Endothelial cell of umbilical vein (primary cell): ENCODE measurements at regions not wholly inside any gene's neighbourhood (a gene's known extent, or its start where the extent isn't known, plus 50 kb on each side); places are given as distances from the start of the nearest gene placed in this dataset.

Source experiments
- BruUV-seq: library from RNA; stranded (reverse); fragments of 400-500 nt; replicated peaks from 2 replicates; lab custom pipeline; 2021; lab: Mats Ljungman, UMichigan
- CTCF ChIA-PET: fragments of 300-600, 350-600 bp; sonication (Branson Sonifier 250); formaldehyde crosslinking; loops from one replicate; lab custom pipeline; 2021; ENCODE audit warnings: antibody characterized with exemption, inconsistent platforms; lab: Charles Lee
- POLR2A ChIA-PET: fragments of 300-600, 350-600 bp; sonication (Branson Sonifier 250); formaldehyde crosslinking; loops from one replicate; lab custom pipeline; 2021; ENCODE audit warnings: antibody characterized with exemption, inconsistent platforms; lab: Charles Lee
- DNase-seq: peaks from one replicate; pipeline ENCODE4 v3.0.0-alpha.2; 2011; ENCODE audit warnings: low read depth, low spot score
- FAIRE-seq: peaks from 2 replicates; lab custom pipeline; 2011; peaks lifted over from hg19 to GRCh38; lab: Jason Lieb, UNC
- H2AFZ ChIP-seq: 2 replicates; pipeline ENCODE4 v1.6.0; 2012; ENCODE audit warnings: low read depth, low read length, control low read depth, inconsistent platforms
- H3K27ac ChIP-seq: 2 replicates; pipeline ENCODE4 v1.5.1; 2011; ENCODE audit warnings: low read depth, mild to moderate bottlenecking, control low read depth, low read length, moderate library complexity; ENCODE audit not compliant: insufficient read depth
- H3K27me3 ChIP-seq, 2 experiments: 2 replicates each; pipeline versions ENCODE4 v1.6.0 to v1.6.1; 2011; ENCODE audit warnings: low read length in 2 of 2, mixed read lengths in 1 of 2; ENCODE audit not compliant: control insufficient read depth in 2 of 2, insufficient read depth in 2 of 2
- H3K36me3 ChIP-seq, 2 experiments: 2 replicates in 1 of 2; 3 replicates in 1 of 2; pipeline ENCODE4 v1.5.1; 2011; ENCODE audit warnings: low read length in 2 of 2, mild to moderate bottlenecking in 1 of 2, moderate library complexity in 1 of 2; ENCODE audit not compliant: control insufficient read depth in 2 of 2, insufficient read depth in 2 of 2; ENCODE audit errors: extremely low read depth in 1 of 2
- H3K4me1 ChIP-seq: 3 replicates; pipeline ENCODE4 v1.5.1; 2011; ENCODE audit warnings: mild to moderate bottlenecking, low read length; ENCODE audit not compliant: control insufficient read depth, insufficient read depth; ENCODE audit errors: extremely low read depth
- H3K4me2 ChIP-seq: 2 replicates; pipeline ENCODE4 v1.6.1; 2011; ENCODE audit warnings: low read length, control low read depth, mixed read lengths; ENCODE audit not compliant: insufficient read depth
- H3K4me3 ChIP-seq, 3 experiments: fragments of 200-600 bp in 1 of 3; sonication (generic), shearing (Covaris generic) in 1 of 3; replicated peaks in 1 of 3; 2 replicates each; pipeline ENCODE4 v1.5.1; 2011 to 2016; ENCODE audit warnings: control low read depth in 3 of 3, low read length in 3 of 3, mild to moderate bottlenecking in 2 of 3, inconsistent platforms in 1 of 3, low read depth in 1 of 3, moderate library complexity in 1 of 3; ENCODE audit not compliant: insufficient read depth in 1 of 3
- H3K79me2 ChIP-seq: 2 replicates; pipeline ENCODE4 v1.6.0; 2012; ENCODE audit warnings: low read length, inconsistent platforms; ENCODE audit not compliant: control insufficient read depth, insufficient read depth
- H3K9ac ChIP-seq: replicated peaks from 2 replicates; pipeline ENCODE3; 2011; ENCODE audit warnings: low read length, control low read depth; ENCODE audit not compliant: insufficient read depth; ENCODE audit errors: extremely low read depth
- H3K9me1 ChIP-seq: replicated peaks from 3 replicates; pipeline ENCODE4 v1.6.0; 2011; ENCODE audit warnings: mild to moderate bottlenecking, low read length; ENCODE audit not compliant: control insufficient read depth, insufficient read depth; ENCODE audit errors: extremely low read depth
- H3K9me3 ChIP-seq: replicated peaks from 2 replicates; pipeline ENCODE4 v1.5.1; 2012; ENCODE audit warnings: low read length, inconsistent platforms; ENCODE audit not compliant: control insufficient read depth, insufficient read depth
- H4K20me1 ChIP-seq: replicated peaks from 2 replicates; pipeline ENCODE3; 2011; ENCODE audit warnings: mild to moderate bottlenecking, low read length; ENCODE audit not compliant: control insufficient read depth, insufficient read depth; ENCODE audit errors: extremely low read depth
- EZH2 ChIP-seq: IDR thresholded peaks from 2 replicates; pipeline ENCODE4 v1.6.1; 2012; ENCODE audit warnings: borderline replicate concordance, low read depth, mild to moderate bottlenecking, moderate library complexity, low read length, inconsistent platforms; ENCODE audit not compliant: severe bottlenecking
- FOS ChIP-seq: IDR thresholded peaks from 2 replicates; pipeline ENCODE4 v1.6.1; 2011; ENCODE audit warnings: mild to moderate bottlenecking, low read length, moderate library complexity, borderline replicate concordance; ENCODE audit not compliant: insufficient read depth
- GATA2 ChIP-seq: IDR thresholded peaks from 2 replicates; pipeline ENCODE4 v1.7.0; 2011; ENCODE audit warnings: low read depth, mild to moderate bottlenecking, moderate library complexity, mixed read lengths, low read length; ENCODE audit not compliant: insufficient read length, insufficient read depth
- JUN ChIP-seq: IDR thresholded peaks from 2 replicates; pipeline ENCODE4 v1.6.1; 2011; ENCODE audit warnings: borderline replicate concordance, low read depth; ENCODE audit not compliant: insufficient read length, insufficient read depth
- MYC ChIP-seq: IDR thresholded peaks from one replicate; pipeline ENCODE4 v1.6.1; 2011; ENCODE audit warnings: mild to moderate bottlenecking, low read depth, low read length
- POLR2A ChIP-seq: IDR thresholded peaks from 2 replicates; pipeline ENCODE4 v1.6.1; 2012; ENCODE audit warnings: low read depth, mild to moderate bottlenecking, control low read depth, low read length
- POLR2AphosphoS5 ChIP-seq: IDR thresholded peaks from 2 replicates; pipeline ENCODE4 v1.6.1; 2012; ENCODE audit warnings: low read depth, mild to moderate bottlenecking, control low read depth, low read length, moderate library complexity; ENCODE audit not compliant: insufficient read depth
- dilution Hi-C: fragments of 300-500 bp; cut with MboI; formaldehyde crosslinking; loops from one replicate; pipeline ENCODE4 v1.15.0; 2019; ENCODE audit warnings: low sequenced_read_pairs; ENCODE audit not compliant: extremely low pct_ligation_motif_present
- intact Hi-C: fragments of 100-400 bp; cut with micrococcal nuclease; formaldehyde crosslinking; loops from one replicate; pipeline ENCODE4 v1.10.0; 2022
- TF ChIP-seq, protein P1 (sequence below), 2 donors: IDR thresholded peaks; 1 replicate in 1 of 2; 2 replicates in 1 of 2; pipeline ENCODE4 v1.5.1; 2011; ENCODE audit warnings: low read length in 2 of 2, mild to moderate bottlenecking in 2 of 2, moderate library complexity in 2 of 2, control low read depth in 1 of 2, inconsistent platforms in 1 of 2, low read depth in 1 of 2; ENCODE audit not compliant: insufficient read depth in 1 of 2; ENCODE audit errors: extremely low read depth in 1 of 2
- TF ChIP-seq, protein P2 (sequence below): IDR thresholded peaks from 2 replicates; pipeline ENCODE4 v1.6.1; 2011; ENCODE audit not compliant: insufficient read depth, insufficient read length

DNA sequence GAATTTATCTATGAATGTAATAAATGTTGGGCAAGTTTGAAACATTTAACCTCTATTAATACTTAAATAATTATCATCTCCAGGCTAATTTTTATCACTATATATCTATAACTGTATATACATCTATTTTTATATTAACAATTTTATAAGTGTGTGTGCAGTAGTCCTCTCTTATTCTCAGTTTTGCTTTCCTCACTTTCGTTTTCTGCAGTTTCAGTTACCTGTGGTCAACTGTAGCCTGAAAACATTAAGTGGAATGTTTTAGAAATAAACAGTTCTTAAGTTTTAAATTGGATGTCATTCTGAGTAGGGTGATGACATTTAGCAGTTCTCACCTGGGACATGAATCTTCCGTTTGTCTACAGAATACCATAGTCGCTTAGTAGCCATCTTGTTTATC is 379.4 kb upstream of the MAN1A1 start:
- ChIA-PET CTCF (no interaction called here), POLR2A (no interaction called here)
- intact Hi-C loops (no loop called here), dilution Hi-C loops (no loop called here)
- Histone ChIP-seq H3K4me2 (no peak overlapping the region), H3K27me3 (no peaks in the 10 kb centered on the region), H3K9ac (no peak overlapping the region), H3K4me3 (no peak overlapping the region), H3K9me1 (no peaks in the 10 kb centered on the region), H4K20me1 (no peaks in the 10 kb centered on the region), H3K79me2 (no peaks in the 10 kb centered on the region), H3K9me3 (no peaks in the 10 kb centered on the region), H3K27ac (no peak overlapping the region), H3K4me1 (no peaks in the 10 kb centered on the region), H3K36me3 (no peaks in the 10 kb centered on the region), H2AFZ (no peak overlapping the region)
- FAIRE-seq, result no peak
- no TSS peak for BruUV-seq
- TF ChIP-seq, protein P1, sequence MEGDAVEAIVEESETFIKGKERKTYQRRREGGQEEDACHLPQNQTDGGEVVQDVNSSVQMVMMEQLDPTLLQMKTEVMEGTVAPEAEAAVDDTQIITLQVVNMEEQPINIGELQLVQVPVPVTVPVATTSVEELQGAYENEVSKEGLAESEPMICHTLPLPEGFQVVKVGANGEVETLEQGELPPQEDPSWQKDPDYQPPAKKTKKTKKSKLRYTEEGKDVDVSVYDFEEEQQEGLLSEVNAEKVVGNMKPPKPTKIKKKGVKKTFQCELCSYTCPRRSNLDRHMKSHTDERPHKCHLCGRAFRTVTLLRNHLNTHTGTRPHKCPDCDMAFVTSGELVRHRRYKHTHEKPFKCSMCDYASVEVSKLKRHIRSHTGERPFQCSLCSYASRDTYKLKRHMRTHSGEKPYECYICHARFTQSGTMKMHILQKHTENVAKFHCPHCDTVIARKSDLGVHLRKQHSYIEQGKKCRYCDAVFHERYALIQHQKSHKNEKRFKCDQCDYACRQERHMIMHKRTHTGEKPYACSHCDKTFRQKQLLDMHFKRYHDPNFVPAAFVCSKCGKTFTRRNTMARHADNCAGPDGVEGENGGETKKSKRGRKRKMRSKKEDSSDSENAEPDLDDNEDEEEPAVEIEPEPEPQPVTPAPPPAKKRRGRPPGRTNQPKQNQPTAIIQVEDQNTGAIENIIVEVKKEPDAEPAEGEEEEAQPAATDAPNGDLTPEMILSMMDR (IDR thresholded peaks at IDR 0.05; ENCODE audit: extremely low read depth in 1 of 2, insufficient read depth in 1 of 2, low read depth in 1 of 2, low read length in 2 of 2), result no peak
- TF ChIP-seq JUN, result no peak
- no peak for TF ChIP-seq EZH2
- TF ChIP-seq GATA2, result no peak
- TF ChIP-seq, protein P2, sequence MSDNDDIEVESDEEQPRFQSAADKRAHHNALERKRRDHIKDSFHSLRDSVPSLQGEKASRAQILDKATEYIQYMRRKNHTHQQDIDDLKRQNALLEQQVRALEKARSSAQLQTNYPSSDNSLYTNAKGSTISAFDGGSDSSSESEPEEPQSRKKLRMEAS, result no peak
- no peak for TF ChIP-seq POLR2AphosphoS5
- no peak for TF ChIP-seq MYC
- no peak for TF ChIP-seq FOS
- TF ChIP-seq POLR2A, result no peak
- DNase-seq, result no peak
